ENCODE measurements at regions not wholly inside any gene's neighbourhood (a gene's known extent, or its start where the extent isn't known, plus 50 kb on each side); places are given as distances from the start of the nearest gene placed in this dataset.

- TF ChIP-seq EP300 (IDR thresholded peaks at IDR 0.05; ENCODE audit: borderline replicate concordance) (no peak), EGR1 (IDR thresholded peaks at IDR 0.05) (no peak), FOXM1 (IDR thresholded peaks at IDR 0.05; ENCODE audit: borderline replicate concordance, low read depth) (no peak), USF1 (IDR thresholded peaks at IDR 0.05) (no peak), CEBPB (IDR thresholded peaks at IDR 0.05) (no peak), MAX (IDR thresholded peaks at IDR 0.05) (no peak), YY1 (IDR thresholded peaks at IDR 0.05; ENCODE audit: low read depth) (no peak), REST (IDR thresholded peaks at IDR 0.05; ENCODE audit: low read depth) (no peak), ZBTB7A (IDR thresholded peaks at IDR 0.05; ENCODE audit: low read depth) (no peak), RAD21 (IDR thresholded peaks at IDR 0.05; ENCODE audit: low read depth) (no peak), NFIC (IDR thresholded peaks at IDR 0.05) (no peak), TEAD4 (IDR thresholded peaks at IDR 0.05) (no peak), TAF1 (IDR thresholded peaks at IDR 0.05; ENCODE audit: low read depth) (no peak), TCF12 (IDR thresholded peaks at IDR 0.05; ENCODE audit: low read depth) (no peak), CREB1 (IDR thresholded peaks at IDR 0.05; ENCODE audit: low read depth) (no peak)
Observed at GRCh38 chr1:204799630-204800029, 71.0 kb upstream of the NFASC start.

GRCh38 chr1:204801211-204801610, 69.5 kb upstream of the NFASC start:
- no peak for TF ChIP-seq TAF1 (IDR thresholded peaks at IDR 0.05; ENCODE audit: low read depth)
- TF ChIP-seq FOXM1 (IDR thresholded peaks at IDR 0.05; ENCODE audit: borderline replicate concordance, low read depth), result no peak
- no peak for TF ChIP-seq ZBTB7A (IDR thresholded peaks at IDR 0.05; ENCODE audit: low read depth)
- no peak for TF ChIP-seq CEBPB (IDR thresholded peaks at IDR 0.05)
- no peak for TF ChIP-seq MAX (IDR thresholded peaks at IDR 0.05)
- TF ChIP-seq TCF12 (IDR thresholded peaks at IDR 0.05; ENCODE audit: low read depth), result no peak
- no peak for TF ChIP-seq TEAD4 (IDR thresholded peaks at IDR 0.05)
- no peak for TF ChIP-seq REST (IDR thresholded peaks at IDR 0.05; ENCODE audit: low read depth)
- no peak for TF ChIP-seq NFIC (IDR thresholded peaks at IDR 0.05)
- no peak for TF ChIP-seq RAD21 (IDR thresholded peaks at IDR 0.05; ENCODE audit: low read depth)
- no peak for TF ChIP-seq USF1 (IDR thresholded peaks at IDR 0.05)
- no peak for TF ChIP-seq EP300 (IDR thresholded peaks at IDR 0.05; ENCODE audit: borderline replicate concordance)
- no peak for TF ChIP-seq YY1 (IDR thresholded peaks at IDR 0.05; ENCODE audit: low read depth)
- TF ChIP-seq CREB1 (IDR thresholded peaks at IDR 0.05; ENCODE audit: low read depth), result no peak
- TF ChIP-seq EGR1 (IDR thresholded peaks at IDR 0.05), result no peak

- no peak for TF ChIP-seq REST (IDR thresholded peaks at IDR 0.05; ENCODE audit: low read depth)
- TF ChIP-seq TCF12 (IDR thresholded peaks at IDR 0.05; ENCODE audit: low read depth), result no peak
- no peak for TF ChIP-seq TAF1 (IDR thresholded peaks at IDR 0.05; ENCODE audit: low read depth)
- TF ChIP-seq EGR1 (IDR thresholded peaks at IDR 0.05), result no peak
- TF ChIP-seq TEAD4 (IDR thresholded peaks at IDR 0.05), result no peak
- TF ChIP-seq ZBTB7A (IDR thresholded peaks at IDR 0.05; ENCODE audit: low read depth), result no peak
- no peak for TF ChIP-seq CEBPB (IDR thresholded peaks at IDR 0.05)
- TF ChIP-seq YY1 (IDR thresholded peaks at IDR 0.05; ENCODE audit: low read depth), result no peak
- TF ChIP-seq EP300 (IDR thresholded peaks at IDR 0.05; ENCODE audit: borderline replicate concordance), result no peak
- TF ChIP-seq FOXM1 (IDR thresholded peaks at IDR 0.05; ENCODE audit: borderline replicate concordance, low read depth), result no peak
- no peak for TF ChIP-seq MAX (IDR thresholded peaks at IDR 0.05)
- no peak for TF ChIP-seq USF1 (IDR thresholded peaks at IDR 0.05)
- TF ChIP-seq CREB1 (IDR thresholded peaks at IDR 0.05; ENCODE audit: low read depth), result no peak
- TF ChIP-seq RAD21 (IDR thresholded peaks at IDR 0.05; ENCODE audit: low read depth), result no peak
- no peak for TF ChIP-seq NFIC (IDR thresholded peaks at IDR 0.05)
Observed at GRCh38 chr1:204802401-204803175, 68.1 kb upstream of the NFASC start.

Data from Ishikawa (cell line).